Panc1 (cell line): ENCODE measurements at regions not wholly inside any gene's neighbourhood (a gene's known extent, or its start where the extent isn't known, plus 50 kb on each side); places are given as distances from the start of the nearest gene placed in this dataset.

Experiments
- ATAC-seq: fragments of 200-7000 bp; cut with Tn5 transposase; 2 replicates; pipeline ENCODE4 v1.9.1; 2020; ENCODE audit warnings: mild to moderate bottlenecking, moderate library complexity
- BruUV-seq: library from RNA; stranded (reverse); fragments of 400-500 nt; replicated peaks from 2 replicates; lab custom pipeline; 2021; lab: Mats Ljungman, UMichigan
- CTCF ChIA-PET: fragments of 300-600 bp; sonication (Branson Sonifier 250); formaldehyde crosslinking; loops from one replicate; lab custom pipeline; 2022; ENCODE audit warnings: antibody characterized with exemption; lab: Charles Lee
- POLR2A ChIA-PET: fragments of 300-600 bp; sonication (Branson Sonifier 250); formaldehyde crosslinking; loops from one replicate; lab custom pipeline; 2022; ENCODE audit warnings: antibody characterized with exemption; lab: Charles Lee
- DNase-seq: peaks from one replicate; pipeline ENCODE4 v3.0.0-alpha.2; 2010; ENCODE audit warnings: low read depth, low spot score
- H3K27ac ChIP-seq: 2 replicates; pipeline ENCODE4 v1.5.1; 2011; ENCODE audit warnings: mild to moderate bottlenecking, low read length, inconsistent platforms
- H3K27me3 ChIP-seq: fragments of 200-500 bp; sonication (Bioruptor generic); 2 replicates; pipeline ENCODE4 v1.6.0; 2014; ENCODE audit warnings: low read length, inconsistent platforms; ENCODE audit not compliant: control insufficient read depth, insufficient read depth
- H3K36me3 ChIP-seq: fragments of 200-500 bp; sonication (Bioruptor generic); 2 replicates; pipeline ENCODE4 v1.5.1; 2014; ENCODE audit warnings: inconsistent platforms, mild to moderate bottlenecking, low read length, moderate library complexity; ENCODE audit not compliant: control insufficient read depth, insufficient read depth
- H3K4me1 ChIP-seq: 2 replicates; pipeline ENCODE4 v1.5.1; 2011; ENCODE audit warnings: inconsistent platforms, mild to moderate bottlenecking, low read length, moderate library complexity; ENCODE audit not compliant: control insufficient read depth, insufficient read depth
- H3K4me3 ChIP-seq, 2 experiments: 2 replicates each; pipeline ENCODE4 v1.5.1; 2011 to 2012; ENCODE audit warnings: low read depth in 2 of 2, low read length in 2 of 2, mild to moderate bottlenecking in 2 of 2, inconsistent platforms in 1 of 2, moderate library complexity in 1 of 2
- H3K9me3 ChIP-seq: fragments of 200-500 bp; sonication (Bioruptor generic); 2 replicates; pipeline ENCODE4 v1.5.1; 2014; ENCODE audit warnings: low read depth, mild to moderate bottlenecking, inconsistent platforms, low read length, moderate library complexity; ENCODE audit not compliant: control insufficient read depth, insufficient read depth
- POLR2AphosphoS5 ChIP-seq: IDR thresholded peaks from 2 replicates; pipeline ENCODE4 v1.6.1; 2012; ENCODE audit warnings: mild to moderate bottlenecking, low read depth, low read length, moderate library complexity
- REST ChIP-seq, 2 experiments: IDR thresholded peaks; 2 replicates each; pipeline ENCODE4 v1.6.1; 2011 to 2012; ENCODE audit warnings: low read depth in 2 of 2, control low read depth in 1 of 2, low read length in 1 of 2, mild to moderate bottlenecking in 1 of 2, moderate library complexity in 1 of 2; ENCODE audit not compliant: insufficient read depth in 1 of 2
- SIN3A ChIP-seq: IDR thresholded peaks from 2 replicates; pipeline ENCODE4 v1.6.1; 2012; ENCODE audit warnings: low read depth, mild to moderate bottlenecking, low read length, moderate library complexity, borderline replicate concordance; ENCODE audit not compliant: insufficient read depth
- TCF7L2 ChIP-seq: IDR thresholded peaks from 2 replicates; pipeline ENCODE4 v1.6.1; 2011; ENCODE audit warnings: mild to moderate bottlenecking, low read depth, low read length, inconsistent platforms
- in situ Hi-C: cut with HindIII; loops from 2 replicates; pipeline ENCODE4 v1.10.0; 2016; ENCODE audit warnings: low sequenced_read_pairs, low pct_unique_long_range_greater_than_20kb
- intact Hi-C: fragments of 100-400 bp; cut with micrococcal nuclease; formaldehyde crosslinking; loops from one replicate; pipeline ENCODE4 v1.10.0; 2022; ENCODE audit not compliant: unreplicated experiment
- TF ChIP-seq, protein P1 (sequence below): fragments of 450-650 bp; IDR thresholded peaks from 2 replicates; pipeline ENCODE4 v1.5.1; 2017; ENCODE audit warnings: mild to moderate bottlenecking

DNA sequence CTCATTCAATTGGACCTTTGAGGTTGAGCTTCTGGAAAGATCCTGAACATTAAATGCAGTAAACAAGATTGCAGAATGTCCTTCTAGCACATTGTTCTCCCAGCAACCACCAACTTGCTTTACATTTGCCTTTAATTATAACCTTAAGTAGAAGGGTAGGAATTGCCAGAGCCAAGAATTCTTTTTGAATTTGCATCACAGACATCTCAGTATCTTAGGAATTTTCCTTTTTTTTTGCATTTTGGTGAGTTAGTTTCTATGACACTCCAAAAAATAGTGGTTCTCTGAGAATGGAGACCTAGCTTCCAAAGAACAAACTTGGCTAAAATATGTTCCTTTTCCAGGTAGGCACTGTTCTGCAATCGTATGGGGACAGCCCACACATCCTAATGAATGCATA, 456.0 kb downstream of the GATA3 start:
- CTCF ChIA-PET: no interaction called here
- no TSS peak for BruUV-seq
- in situ Hi-C loops (no loop called here), intact Hi-C loops (no loop called here)
- Histone ChIP-seq H3K4me1 (no peaks in the 10 kb centered on the region), H3K27ac (no peak overlapping the region), H3K36me3 (no peaks in the 10 kb centered on the region), H3K4me3 (no peak overlapping the region), H3K9me3 (no peaks in the 10 kb centered on the region), H3K27me3 (no peaks in the 10 kb centered on the region)
- POLR2A ChIA-PET: no interaction called here
- DNase-seq: no peak
- no peak for ATAC-seq
- no peak for TF ChIP-seq POLR2AphosphoS5
- TF ChIP-seq TCF7L2: no peak
- TF ChIP-seq SIN3A: no peak
- no peak for TF ChIP-seq REST (IDR thresholded peaks at IDR 0.05; ENCODE audit: insufficient read depth in 1 of 2, low read depth in 2 of 2, low read length in 1 of 2)
- TF ChIP-seq, protein P1, sequence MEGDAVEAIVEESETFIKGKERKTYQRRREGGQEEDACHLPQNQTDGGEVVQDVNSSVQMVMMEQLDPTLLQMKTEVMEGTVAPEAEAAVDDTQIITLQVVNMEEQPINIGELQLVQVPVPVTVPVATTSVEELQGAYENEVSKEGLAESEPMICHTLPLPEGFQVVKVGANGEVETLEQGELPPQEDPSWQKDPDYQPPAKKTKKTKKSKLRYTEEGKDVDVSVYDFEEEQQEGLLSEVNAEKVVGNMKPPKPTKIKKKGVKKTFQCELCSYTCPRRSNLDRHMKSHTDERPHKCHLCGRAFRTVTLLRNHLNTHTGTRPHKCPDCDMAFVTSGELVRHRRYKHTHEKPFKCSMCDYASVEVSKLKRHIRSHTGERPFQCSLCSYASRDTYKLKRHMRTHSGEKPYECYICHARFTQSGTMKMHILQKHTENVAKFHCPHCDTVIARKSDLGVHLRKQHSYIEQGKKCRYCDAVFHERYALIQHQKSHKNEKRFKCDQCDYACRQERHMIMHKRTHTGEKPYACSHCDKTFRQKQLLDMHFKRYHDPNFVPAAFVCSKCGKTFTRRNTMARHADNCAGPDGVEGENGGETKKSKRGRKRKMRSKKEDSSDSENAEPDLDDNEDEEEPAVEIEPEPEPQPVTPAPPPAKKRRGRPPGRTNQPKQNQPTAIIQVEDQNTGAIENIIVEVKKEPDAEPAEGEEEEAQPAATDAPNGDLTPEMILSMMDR: no peak

DNA sequence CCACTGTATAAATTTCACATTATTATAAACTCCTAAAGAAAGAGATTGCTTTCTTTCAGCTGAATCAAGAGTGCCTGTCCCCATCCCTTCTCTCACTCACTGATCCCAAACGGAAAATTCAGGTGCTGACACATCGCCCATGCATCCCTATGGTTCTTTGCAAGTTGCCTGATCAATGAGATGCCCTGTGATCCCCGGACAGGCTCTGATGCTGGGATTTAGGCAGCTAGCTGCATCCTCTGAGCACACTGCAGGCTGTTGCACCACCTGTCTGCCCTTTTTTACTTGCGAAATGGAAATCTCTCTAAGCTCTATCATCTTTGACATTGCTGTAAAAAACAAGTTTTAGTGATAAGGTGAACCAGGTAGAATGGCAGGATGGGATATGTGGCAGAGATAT, 456.5 kb downstream of the GATA3 start:
- CTCF ChIA-PET: no interaction called here

More for the DNA sequence above, 456.5 kb downstream of the GATA3 start:
- no peaks in the 10 kb centered on the region for H3K27me3 ChIP-seq
- H3K9me3 ChIP-seq: no peaks in the 10 kb centered on the region
- H3K27ac ChIP-seq: no peak overlapping the region
- no peak for ATAC-seq
- intact Hi-C loops: no loop called here
- BruUV-seq: no TSS peak
- in situ Hi-C loops: no loop called here
- H3K4me3 ChIP-seq: no peak overlapping the region
- POLR2A ChIA-PET: no interaction called here
- TF ChIP-seq, protein P1: no peak
- no peak for TF ChIP-seq REST (IDR thresholded peaks at IDR 0.05; ENCODE audit: insufficient read depth in 1 of 2, low read depth in 2 of 2, low read length in 1 of 2)
- no peak for TF ChIP-seq POLR2AphosphoS5
- no peak for TF ChIP-seq SIN3A
- H3K4me1 ChIP-seq: no peaks in the 10 kb centered on the region
- no peaks in the 10 kb centered on the region for H3K36me3 ChIP-seq
- no peak for DNase-seq
